ENCODE measurements at regions not wholly inside any gene's neighbourhood (a gene's known extent, or its start where the extent isn't known, plus 50 kb on each side); places are given as distances from the start of the nearest gene placed in this dataset.

DNA sequence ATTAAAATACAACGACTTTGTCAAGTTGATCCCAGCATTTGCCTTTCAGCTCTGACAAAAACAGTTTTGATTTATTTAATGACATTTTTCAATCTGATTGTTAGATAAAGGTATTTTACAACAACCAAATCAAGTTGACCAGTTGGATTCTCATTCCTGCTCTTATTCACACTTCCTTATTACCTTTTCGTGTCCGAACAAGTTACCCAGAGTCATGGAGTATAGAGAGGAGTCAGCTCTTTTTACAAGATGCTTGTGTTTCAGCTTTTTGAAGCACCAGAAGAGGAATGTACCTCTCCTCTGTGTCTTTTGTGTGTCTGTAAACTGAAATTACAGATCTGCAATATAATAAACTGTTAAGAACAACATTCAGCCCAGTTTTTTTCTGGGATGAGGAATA lies 151.3 kb upstream of the TMEM161B start:
- no peaks in the 10 kb centered on the region for H3K36me3 ChIP-seq (ENCODE audit: control insufficient read depth in 2 of 3, insufficient read depth in 3 of 3, low read length in 3 of 3)
- no peak overlapping the region for H3K27ac ChIP-seq (ENCODE audit: low read depth in 2 of 2, low read length in 2 of 2)
- no peaks in the 10 kb centered on the region for H3K27me3 ChIP-seq (ENCODE audit: control insufficient read depth, insufficient read depth, low read length)
- no peak for DNase-seq
- no peaks in the 10 kb centered on the region for H3K9me3 ChIP-seq (ENCODE audit: control insufficient read depth in 2 of 3, insufficient read depth in 1 of 3, low read length in 3 of 3)
- intact Hi-C loops (cut with DNase I) = no loop called here
- no peak overlapping the region for H3K9ac ChIP-seq (ENCODE audit: low read length in 3 of 3)
- TF ChIP-seq, protein P1, sequence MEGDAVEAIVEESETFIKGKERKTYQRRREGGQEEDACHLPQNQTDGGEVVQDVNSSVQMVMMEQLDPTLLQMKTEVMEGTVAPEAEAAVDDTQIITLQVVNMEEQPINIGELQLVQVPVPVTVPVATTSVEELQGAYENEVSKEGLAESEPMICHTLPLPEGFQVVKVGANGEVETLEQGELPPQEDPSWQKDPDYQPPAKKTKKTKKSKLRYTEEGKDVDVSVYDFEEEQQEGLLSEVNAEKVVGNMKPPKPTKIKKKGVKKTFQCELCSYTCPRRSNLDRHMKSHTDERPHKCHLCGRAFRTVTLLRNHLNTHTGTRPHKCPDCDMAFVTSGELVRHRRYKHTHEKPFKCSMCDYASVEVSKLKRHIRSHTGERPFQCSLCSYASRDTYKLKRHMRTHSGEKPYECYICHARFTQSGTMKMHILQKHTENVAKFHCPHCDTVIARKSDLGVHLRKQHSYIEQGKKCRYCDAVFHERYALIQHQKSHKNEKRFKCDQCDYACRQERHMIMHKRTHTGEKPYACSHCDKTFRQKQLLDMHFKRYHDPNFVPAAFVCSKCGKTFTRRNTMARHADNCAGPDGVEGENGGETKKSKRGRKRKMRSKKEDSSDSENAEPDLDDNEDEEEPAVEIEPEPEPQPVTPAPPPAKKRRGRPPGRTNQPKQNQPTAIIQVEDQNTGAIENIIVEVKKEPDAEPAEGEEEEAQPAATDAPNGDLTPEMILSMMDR (IDR thresholded peaks at IDR 0.05; ENCODE audit: borderline replicate concordance, extremely low read depth, insufficient read depth) = no peak
- H3K4me3 ChIP-seq (ENCODE audit: low read length in 3 of 3) = no peak overlapping the region
- no peak for FAIRE-seq
- H3K4me1 ChIP-seq (ENCODE audit: control insufficient read depth in 2 of 3, insufficient read depth in 2 of 3, low read depth in 1 of 3, low read length in 3 of 3) = no peaks in the 10 kb centered on the region

DNA sequence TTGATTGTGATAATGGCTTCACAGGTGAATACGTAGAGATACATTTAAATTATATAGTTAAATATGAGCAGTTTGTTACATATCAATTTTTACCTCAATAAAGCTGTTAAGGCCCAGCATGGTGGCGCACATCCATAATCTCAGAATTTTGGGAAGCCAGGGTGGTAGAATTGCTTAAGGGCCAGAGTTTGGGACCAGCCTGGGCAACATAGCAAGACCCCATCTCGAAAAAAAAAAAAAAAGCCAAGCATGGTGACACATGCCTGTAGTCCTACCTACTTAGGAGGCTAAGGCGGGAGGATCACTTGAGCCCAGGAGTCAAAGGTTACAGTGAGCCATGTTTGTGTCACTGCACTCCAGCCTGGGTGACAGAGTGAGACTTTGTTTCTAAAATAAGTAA lies 138.7 kb upstream of the TMEM161B start:
- Histone ChIP-seq H3K9ac (ENCODE audit: low read length in 3 of 3) (no peak overlapping the region), H3K9me3 (ENCODE audit: control insufficient read depth in 2 of 3, insufficient read depth in 1 of 3, low read length in 3 of 3) (no peaks in the 10 kb centered on the region), H3K36me3 (ENCODE audit: control insufficient read depth in 2 of 3, insufficient read depth in 3 of 3, low read length in 3 of 3) (no peaks in the 10 kb centered on the region), H3K27ac (ENCODE audit: low read depth in 2 of 2, low read length in 2 of 2) (no peak overlapping the region), H3K4me3 (ENCODE audit: low read length in 3 of 3) (no peak overlapping the region), H3K27me3 (ENCODE audit: control insufficient read depth, insufficient read depth, low read length) (no peaks in the 10 kb centered on the region), H3K4me1 (ENCODE audit: control insufficient read depth in 2 of 3, insufficient read depth in 2 of 3, low read depth in 1 of 3, low read length in 3 of 3) (no peaks in the 10 kb centered on the region)
- TF ChIP-seq, protein P1 (IDR thresholded peaks at IDR 0.05; ENCODE audit: borderline replicate concordance, extremely low read depth, insufficient read depth) = no peak
- DNase-seq (no peak), FAIRE-seq (no peak)
- intact Hi-C loops (cut with DNase I) = no loop called here

DNA sequence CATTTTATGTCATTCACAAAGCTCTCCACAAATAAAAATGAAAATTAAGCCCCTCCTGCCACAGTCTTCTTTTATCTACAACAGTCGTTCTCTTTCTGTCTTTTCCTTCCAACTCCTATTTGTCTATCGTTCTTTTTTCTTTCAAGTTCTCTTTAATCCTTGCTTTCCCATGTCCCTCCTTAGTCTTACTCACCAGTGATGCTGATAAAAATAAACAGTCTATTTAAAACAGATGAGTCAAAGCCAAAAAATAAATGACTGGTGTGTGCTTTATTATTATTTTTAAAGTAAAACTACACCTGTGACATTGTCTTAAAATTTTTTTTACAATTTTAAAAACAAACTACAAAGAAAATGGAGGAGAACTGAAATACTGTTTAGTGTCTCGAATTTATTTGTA lies 137.1 kb upstream of the TMEM161B start:
- TF ChIP-seq, protein P1 (IDR thresholded peaks at IDR 0.05; ENCODE audit: borderline replicate concordance, extremely low read depth, insufficient read depth) = no peak
- Histone ChIP-seq H3K9me3 (ENCODE audit: control insufficient read depth in 2 of 3, insufficient read depth in 1 of 3, low read length in 3 of 3) (no peaks in the 10 kb centered on the region), H3K9ac (ENCODE audit: low read length in 3 of 3) (no peak overlapping the region), H3K4me3 (ENCODE audit: low read length in 3 of 3) (no peak overlapping the region), H3K27me3 (ENCODE audit: control insufficient read depth, insufficient read depth, low read length) (no peaks in the 10 kb centered on the region), H3K36me3 (ENCODE audit: control insufficient read depth in 2 of 3, insufficient read depth in 3 of 3, low read length in 3 of 3) (no peaks in the 10 kb centered on the region), H3K4me1 (ENCODE audit: control insufficient read depth in 2 of 3, insufficient read depth in 2 of 3, low read depth in 1 of 3, low read length in 3 of 3) (no peaks in the 10 kb centered on the region), H3K27ac (ENCODE audit: low read depth in 2 of 2, low read length in 2 of 2) (no peak overlapping the region)
- DNase-seq = no peak
- intact Hi-C loops (cut with DNase I) = no loop called here
- no peak for FAIRE-seq

DNA sequence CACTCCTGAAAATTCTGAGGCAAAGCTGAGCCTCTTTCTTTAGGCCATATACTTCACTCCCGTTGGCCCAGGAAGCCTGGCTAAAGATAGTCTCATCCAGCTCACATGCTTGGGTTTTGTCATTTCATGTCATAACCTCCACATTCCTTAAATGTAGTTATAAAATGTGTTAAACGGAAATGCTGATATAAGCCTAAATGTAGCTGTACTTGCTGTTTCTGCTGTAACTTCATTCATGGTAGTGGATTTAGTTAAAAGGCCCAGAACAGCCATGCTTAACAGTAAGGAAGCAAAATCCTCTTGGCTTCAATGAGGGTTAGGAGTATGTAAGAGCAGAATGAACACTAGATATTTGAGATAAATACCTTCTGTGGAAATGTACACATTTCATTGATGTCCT lies 135.8 kb upstream of the TMEM161B start:
- no peaks in the 10 kb centered on the region for H3K4me1 ChIP-seq (ENCODE audit: control insufficient read depth in 2 of 3, insufficient read depth in 2 of 3, low read depth in 1 of 3, low read length in 3 of 3)
- FAIRE-seq = no peak
- no peak overlapping the region for H3K27ac ChIP-seq (ENCODE audit: low read depth in 2 of 2, low read length in 2 of 2)
- TF ChIP-seq, protein P1 (IDR thresholded peaks at IDR 0.05; ENCODE audit: borderline replicate concordance, extremely low read depth, insufficient read depth) = no peak
- H3K9ac ChIP-seq (ENCODE audit: low read length in 3 of 3) = no peak overlapping the region
- H3K4me3 ChIP-seq (ENCODE audit: low read length in 3 of 3) = no peak overlapping the region
- DNase-seq = no peak
- no peaks in the 10 kb centered on the region for H3K9me3 ChIP-seq (ENCODE audit: control insufficient read depth in 2 of 3, insufficient read depth in 1 of 3, low read length in 3 of 3)
- no peaks in the 10 kb centered on the region for H3K27me3 ChIP-seq (ENCODE audit: control insufficient read depth, insufficient read depth, low read length)
- no peaks in the 10 kb centered on the region for H3K36me3 ChIP-seq (ENCODE audit: control insufficient read depth in 2 of 3, insufficient read depth in 3 of 3, low read length in 3 of 3)
- intact Hi-C loops (cut with DNase I) = no loop called here
